ENCODE measurements at regions not wholly inside any gene's neighbourhood (a gene's known extent, or its start where the extent isn't known, plus 50 kb on each side); places are given as distances from the start of the nearest gene placed in this dataset.

- no peak overlapping the region for H3K27ac Mint-ChIP-seq (ENCODE audit: unreplicated experiment)
- peaks cover 10% of the 10 kb centered on the region for H3K27me3 Mint-ChIP-seq (ENCODE audit: low read depth)
- H3K9me3 Mint-ChIP-seq, result no peaks in the 10 kb centered on the region
- no peak overlapping the region for H3K4me3 Mint-ChIP-seq
- no peak for TF ChIP-seq CTCF (conservative IDR thresholded peaks at IDR 0.05)
- DNase-seq (ENCODE audit: low read depth, low spot score), result no peak
- H3K36me3 Mint-ChIP-seq (ENCODE audit: low read depth), result no peaks in the 10 kb centered on the region
- H3K4me1 Mint-ChIP-seq, result no peaks in the 10 kb centered on the region
Observed at GRCh38 chr16:79476580-79476979, 124.0 kb downstream of the MAF start.

GRCh38 chr16:79475841-79476240, 124.7 kb downstream of the MAF start:
- no peak for DNase-seq (ENCODE audit: low read depth, low spot score)
- Mint-ChIP-seq H3K27ac (ENCODE audit: unreplicated experiment) (no peak overlapping the region), H3K9me3 (no peaks in the 10 kb centered on the region), H3K27me3 (ENCODE audit: low read depth) (peaks cover 10% of the 10 kb centered on the region), H3K4me3 (no peak overlapping the region), H3K36me3 (ENCODE audit: low read depth) (no peaks in the 10 kb centered on the region), H3K4me1 (no peaks in the 10 kb centered on the region)
- TF ChIP-seq CTCF (conservative IDR thresholded peaks at IDR 0.05), result no peak

- DNase-seq (ENCODE audit: low read depth, low spot score), result no peak
- Mint-ChIP-seq H3K27me3 (ENCODE audit: low read depth) (peaks cover 4% of the 10 kb centered on the region), H3K4me3 (no peak overlapping the region), H3K4me1 (no peaks in the 10 kb centered on the region), H3K9me3 (no peaks in the 10 kb centered on the region), H3K36me3 (ENCODE audit: low read depth) (no peaks in the 10 kb centered on the region), H3K27ac (ENCODE audit: unreplicated experiment) (no peak overlapping the region)
- no peak for TF ChIP-seq CTCF (conservative IDR thresholded peaks at IDR 0.05)
Observed at GRCh38 chr16:79473456-79473855, 127.1 kb downstream of the MAF start.

GRCh38 chr16:79472426-79472825, 128.1 kb downstream of the MAF start:
- no peak overlapping the region for H3K27ac Mint-ChIP-seq (ENCODE audit: unreplicated experiment)
- peaks cover 4% of the 10 kb centered on the region for H3K27me3 Mint-ChIP-seq (ENCODE audit: low read depth)
- no peak for DNase-seq (ENCODE audit: low read depth, low spot score)
- H3K36me3 Mint-ChIP-seq (ENCODE audit: low read depth), result no peaks in the 10 kb centered on the region
- no peak for TF ChIP-seq CTCF (conservative IDR thresholded peaks at IDR 0.05)
- no peak overlapping the region for H3K4me3 Mint-ChIP-seq
- H3K4me1 Mint-ChIP-seq, result no peaks in the 10 kb centered on the region
- no peaks in the 10 kb centered on the region for H3K9me3 Mint-ChIP-seq

- peaks cover 4% of the 10 kb centered on the region for H3K27me3 Mint-ChIP-seq (ENCODE audit: low read depth)
- no peaks in the 10 kb centered on the region for H3K9me3 Mint-ChIP-seq
- H3K36me3 Mint-ChIP-seq (ENCODE audit: low read depth), result no peaks in the 10 kb centered on the region
- no peak overlapping the region for H3K4me3 Mint-ChIP-seq
- no peak for DNase-seq (ENCODE audit: low read depth, low spot score)
- TF ChIP-seq CTCF (conservative IDR thresholded peaks at IDR 0.05), result no peak
- H3K4me1 Mint-ChIP-seq, result no peaks in the 10 kb centered on the region
- no peak overlapping the region for H3K27ac Mint-ChIP-seq (ENCODE audit: unreplicated experiment)
Observed at GRCh38 chr16:79469999-79470398, 130.5 kb downstream of the MAF start.

GRCh38 chr16:79468631-79469030, 131.9 kb downstream of the MAF start:
- H3K9me3 Mint-ChIP-seq, result no peaks in the 10 kb centered on the region
- H3K27ac Mint-ChIP-seq (ENCODE audit: unreplicated experiment), result no peak overlapping the region
- H3K27me3 Mint-ChIP-seq (ENCODE audit: low read depth), result peaks cover under 1% of the 10 kb centered on the region
- no peak for TF ChIP-seq CTCF (conservative IDR thresholded peaks at IDR 0.05)
- H3K4me1 Mint-ChIP-seq, result no peaks in the 10 kb centered on the region
- no peak overlapping the region for H3K4me3 Mint-ChIP-seq
- DNase-seq (ENCODE audit: low read depth, low spot score), result no peak
- H3K36me3 Mint-ChIP-seq (ENCODE audit: low read depth), result no peaks in the 10 kb centered on the region
